C4-2B (cell line): ENCODE measurements at regions not wholly inside any gene's neighbourhood (a gene's known extent, or its start where the extent isn't known, plus 50 kb on each side); places are given as distances from the start of the nearest gene placed in this dataset.

Source experiments
- CTCF ChIP-seq: fragments of 450-650 bp; conservative IDR thresholded peaks from 2 replicates; pipeline ENCODE4 v1.5.1; 2017; ENCODE audit warnings: mild to moderate bottlenecking
- ZFX ChIP-seq: fragments of 450-650 bp; IDR thresholded peaks from 2 replicates; pipeline ENCODE4 v1.6.1; 2017

GRCh38 chr4:130403221-130403620 lies 1307.3 kb downstream of the C4orf33 start:
- TF ChIP-seq CTCF = no peak
- TF ChIP-seq ZFX = no peak
